ENCODE measurements at regions not wholly inside any gene's neighbourhood (a gene's known extent, or its start where the extent isn't known, plus 50 kb on each side); places are given as distances from the start of the nearest gene placed in this dataset.

- no peak for TF ChIP-seq HOMEZ (CRISPR knock-in tag; IDR thresholded peaks at IDR 0.05; ENCODE audit: low read depth)
- no peak for TF ChIP-seq LCORL (IDR thresholded peaks at IDR 0.05)
- TF ChIP-seq LCORL (CRISPR knock-in tag; IDR thresholded peaks at IDR 0.05): peak; percentile 43; the same call in 1 of the 2 replicates
- no peak for TF ChIP-seq AHR (CRISPR knock-in tag; IDR thresholded peaks at IDR 0.05)
- TF ChIP-seq CEBPZ (IDR thresholded peaks at IDR 0.05; ENCODE audit: low read length): no peak
- TF ChIP-seq ZNF652 (CRISPR knock-in tag; IDR thresholded peaks at IDR 0.05; ENCODE audit: borderline replicate concordance, low read depth): 0 out of 2 replicates have a peak, but pooled peaks have one; percentile 22
- TF ChIP-seq ZBTB33 (CRISPR knock-in tag; IDR thresholded peaks at IDR 0.05): no peak
- TF ChIP-seq ZNF710 (CRISPR knock-in tag; IDR thresholded peaks at IDR 0.05; ENCODE audit: borderline replicate concordance): no peak
- 0 out of 2 replicates have a peak, but pooled peaks have one; percentile 12 for TF ChIP-seq SMAD3 (CRISPR knock-in tag; IDR thresholded peaks at IDR 0.05)
- TF ChIP-seq ZNF33B (CRISPR knock-in tag; IDR thresholded peaks at IDR 0.05): no peak
- no peak for TF ChIP-seq ZNF749 (CRISPR knock-in tag; IDR thresholded peaks at IDR 0.05; ENCODE audit: borderline replicate concordance)
- TF ChIP-seq SIN3B (IDR thresholded peaks at IDR 0.05; ENCODE audit: low read length): 0 out of 2 replicates have a peak, but pooled peaks have one; percentile 22
- TF ChIP-seq PCBP1 (IDR thresholded peaks at IDR 0.05; ENCODE audit: borderline replicate concordance, low read depth, low read length): no peak
- no peak for TF ChIP-seq ZNF549 (CRISPR knock-in tag; IDR thresholded peaks at IDR 0.05)
- no peak for TF ChIP-seq KLF11 (CRISPR knock-in tag; IDR thresholded peaks at IDR 0.05)
- TF ChIP-seq ZNF773 (CRISPR knock-in tag; IDR thresholded peaks at IDR 0.05; ENCODE audit: borderline replicate concordance): no peak
- TF ChIP-seq KAT8 (CRISPR knock-in tag; IDR thresholded peaks at IDR 0.05): peak; percentile 59; the same call in 1 of the 2 replicates
- TF ChIP-seq ZNF639 (CRISPR knock-in tag; conservative IDR thresholded peaks at IDR 0.05): no peak
- peak; percentile 98; the same call in 1 of the 2 replicates for TF ChIP-seq KLF12 (CRISPR knock-in tag; IDR thresholded peaks at IDR 0.05; ENCODE audit: borderline replicate concordance)
- TF ChIP-seq MEF2D (CRISPR knock-in tag; IDR thresholded peaks at IDR 0.05): no peak
These were observed 130.9 kb downstream of the FOXA2 start (continued) for GRCh38 chr20:22453244-22454080.

Measured in HepG2 (cell line).